Pons (tissue), 1 donor: ENCODE measurements at regions not wholly inside any gene's neighbourhood (a gene's known extent, or its start where the extent isn't known, plus 50 kb on each side); places are given as distances from the start of the nearest gene placed in this dataset.

ENCODE experiments used
- DNase-seq: peaks from one replicate; pipeline ENCODE4 v3.0.0-alpha.2; 2016; ENCODE audit warnings: low spot score

DNA sequence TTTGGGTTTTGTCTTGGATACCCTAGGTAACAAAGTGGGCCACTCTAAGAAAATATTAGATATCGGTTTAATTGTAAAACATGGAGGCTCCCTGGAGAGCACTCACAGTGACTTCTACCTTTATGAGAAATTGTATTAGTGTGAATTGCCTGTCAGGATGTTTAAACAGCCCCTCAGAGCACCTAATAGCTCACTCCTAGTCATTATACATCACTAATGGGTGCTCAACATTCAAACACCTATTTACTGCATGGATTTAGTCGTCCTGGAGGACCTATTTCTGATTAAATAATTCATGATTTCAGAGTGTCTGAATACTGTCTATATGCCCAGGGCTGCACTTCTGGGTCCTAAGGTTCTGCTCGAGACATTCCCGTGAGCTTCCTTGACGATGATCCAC lies 430.2 kb upstream of the EEF2KMT start:
- no peak for DNase-seq

DNA sequence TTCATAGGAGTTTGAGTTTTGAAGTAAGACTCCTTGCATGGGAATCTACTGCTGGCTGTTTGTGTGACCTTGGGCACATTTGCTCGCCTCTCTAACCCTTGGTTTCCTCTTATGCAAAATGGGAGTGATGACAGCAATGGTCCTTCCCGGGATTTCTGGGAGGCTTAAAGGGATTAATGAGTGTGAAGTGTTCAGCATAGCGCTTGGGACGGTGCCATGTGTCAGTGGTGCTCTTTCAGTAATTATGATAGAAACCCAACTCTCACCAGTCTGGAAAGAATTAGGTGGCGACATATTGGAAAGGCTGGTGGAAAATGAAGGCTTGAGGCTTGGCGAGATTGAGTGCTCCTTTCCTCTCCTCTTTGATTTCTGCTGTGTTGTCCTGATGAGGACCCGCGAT lies 429.2 kb upstream of the EEF2KMT start:
- no peak for DNase-seq

DNA sequence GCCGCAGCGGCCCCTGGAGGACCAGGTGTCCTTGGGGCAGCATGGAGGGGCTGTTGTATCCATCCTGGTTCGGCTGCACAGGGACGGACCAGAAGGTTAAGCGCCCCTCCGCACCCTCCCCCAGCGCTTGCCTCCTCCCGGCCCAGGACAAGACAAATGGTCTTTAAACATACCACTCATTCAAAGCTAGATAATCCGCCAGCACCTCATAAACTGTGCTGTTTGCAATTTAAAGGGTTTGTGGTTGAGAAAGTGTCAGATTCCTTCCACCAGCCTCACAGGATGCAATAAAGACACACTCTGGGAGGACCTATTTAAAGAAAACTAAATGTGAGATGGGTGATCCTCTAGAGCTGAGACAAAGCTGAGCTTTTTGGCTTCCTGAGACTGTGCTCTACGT lies 426.2 kb upstream of the EEF2KMT start:
- DNase-seq = no peak

DNA sequence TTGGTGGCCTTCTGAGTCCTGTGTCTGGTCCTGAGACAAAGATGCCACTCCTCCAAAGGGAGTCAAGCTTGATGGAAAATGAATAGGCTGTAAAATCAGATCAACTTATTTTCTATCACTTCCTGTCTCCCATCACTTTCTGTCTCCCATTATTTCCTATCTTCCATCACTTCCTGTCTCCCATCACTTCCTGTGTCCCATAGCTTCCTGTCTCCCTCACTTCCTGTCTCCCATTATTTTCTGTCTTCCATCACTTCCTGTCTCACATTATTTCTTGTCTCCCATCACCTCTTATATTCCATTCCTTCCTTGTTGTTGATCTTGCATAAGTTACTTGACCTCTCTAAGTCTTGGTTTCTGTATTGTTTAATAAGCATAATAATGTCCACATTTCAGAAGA lies 418.5 kb upstream of the EEF2KMT start:
- no peak for DNase-seq

DNA sequence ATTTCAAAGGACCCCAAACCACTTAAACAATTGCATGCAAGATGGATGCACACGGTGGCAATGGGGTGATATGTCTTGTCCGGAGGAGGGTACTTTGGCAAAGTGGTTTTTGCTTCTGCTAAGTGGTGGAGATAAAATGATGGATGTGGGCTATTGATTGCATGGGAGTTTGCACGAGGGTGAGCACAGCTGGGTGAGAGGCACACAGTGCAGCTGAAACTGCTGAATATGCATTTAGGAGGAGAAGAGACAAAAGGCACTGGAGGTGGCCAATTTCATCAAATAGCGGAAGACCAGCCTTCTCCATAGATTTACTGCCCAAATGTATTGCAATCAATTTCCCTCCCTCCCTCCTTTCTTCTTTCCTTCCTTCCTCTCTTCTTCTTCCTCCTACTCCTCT lies 414.4 kb upstream of the EEF2KMT start:
- DNase-seq = no peak

DNA sequence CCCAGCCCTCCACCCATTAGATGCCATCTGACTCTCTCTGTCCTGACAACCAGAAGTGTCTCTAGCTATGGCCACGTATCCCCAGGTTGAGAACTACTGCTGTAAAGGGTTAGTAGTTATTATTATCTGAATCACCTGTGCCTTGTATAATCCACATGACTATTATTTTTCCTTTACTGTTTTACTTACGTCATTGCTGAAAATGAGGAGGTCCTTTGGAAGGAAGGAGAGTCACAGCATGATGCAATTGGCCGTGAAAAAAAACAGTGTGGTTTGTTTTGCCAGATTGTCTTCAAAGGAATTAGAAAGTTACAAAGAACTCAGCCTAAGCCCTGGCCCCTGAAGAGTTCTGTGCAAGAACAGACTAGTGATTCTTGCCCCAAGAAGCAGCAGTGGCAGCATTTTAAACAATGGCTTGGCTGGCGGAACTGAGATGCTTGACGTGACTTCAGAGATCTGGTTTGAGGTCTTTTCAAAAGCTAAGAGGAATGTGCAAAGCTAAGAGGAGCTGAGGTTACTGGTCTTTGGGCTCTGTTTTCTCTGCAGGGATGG lies 413.3 kb upstream of the EEF2KMT start:
- DNase-seq = no peak

DNA sequence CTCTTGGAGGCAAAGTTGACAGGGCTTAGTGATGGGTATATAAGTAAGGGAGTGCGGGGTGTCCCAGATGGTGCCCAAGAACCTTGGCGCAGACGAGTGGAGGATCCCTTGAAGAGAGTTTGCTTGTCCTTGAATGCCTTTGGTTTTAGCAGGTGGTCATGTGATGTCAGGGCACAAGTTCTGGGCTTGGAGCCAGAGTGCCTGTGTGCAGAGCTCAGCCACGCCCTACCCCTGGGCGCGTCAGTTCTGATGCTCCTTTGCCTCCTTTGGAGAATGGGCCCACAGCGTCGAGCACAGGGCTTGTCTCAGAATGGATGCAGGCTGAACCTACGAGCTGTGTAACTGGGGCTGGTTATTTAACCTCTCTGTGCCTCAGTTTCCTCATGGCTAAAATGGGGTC lies 412.2 kb upstream of the EEF2KMT start:
- DNase-seq = no peak

DNA sequence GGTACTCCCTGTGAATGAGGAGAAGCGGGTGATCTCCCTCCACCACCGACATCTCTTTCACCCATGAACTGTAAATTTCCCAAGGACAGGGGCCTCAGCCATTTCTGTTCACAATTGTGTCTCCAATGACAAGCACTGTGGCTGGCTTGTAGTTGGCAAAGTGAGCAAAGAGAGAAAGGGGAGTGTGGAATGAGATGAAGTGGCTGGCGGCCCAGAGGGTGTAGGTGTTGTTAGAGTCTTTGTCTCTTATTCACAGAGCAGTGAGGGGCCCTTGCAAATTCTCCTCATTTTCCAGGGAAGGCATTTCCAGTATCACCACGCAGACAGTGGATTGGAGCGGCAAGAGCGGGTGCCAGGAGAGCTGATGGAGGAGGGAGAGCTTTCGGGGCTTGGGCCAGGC lies 411.7 kb upstream of the EEF2KMT start:
- DNase-seq = no peak

DNA sequence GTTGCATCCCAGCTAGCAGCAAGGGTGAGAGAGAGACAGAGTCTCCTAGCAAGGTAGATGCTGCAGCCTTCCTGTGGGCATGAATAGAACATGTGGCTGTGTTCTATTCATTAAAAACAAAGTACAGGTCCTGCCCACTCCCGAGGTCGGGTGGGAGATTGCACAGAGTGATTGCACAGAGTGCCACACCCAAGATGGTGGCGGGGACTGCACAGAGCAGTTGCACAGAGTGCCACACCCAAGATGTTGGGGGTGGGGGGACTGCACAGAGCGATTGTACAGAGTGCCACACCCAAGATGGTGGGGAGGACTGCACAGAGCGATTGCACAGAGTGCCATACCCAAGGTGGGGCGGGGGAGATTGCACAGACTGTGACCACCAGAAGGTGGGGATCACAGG lies 410.8 kb upstream of the EEF2KMT start:
- DNase-seq = no peak

DNA sequence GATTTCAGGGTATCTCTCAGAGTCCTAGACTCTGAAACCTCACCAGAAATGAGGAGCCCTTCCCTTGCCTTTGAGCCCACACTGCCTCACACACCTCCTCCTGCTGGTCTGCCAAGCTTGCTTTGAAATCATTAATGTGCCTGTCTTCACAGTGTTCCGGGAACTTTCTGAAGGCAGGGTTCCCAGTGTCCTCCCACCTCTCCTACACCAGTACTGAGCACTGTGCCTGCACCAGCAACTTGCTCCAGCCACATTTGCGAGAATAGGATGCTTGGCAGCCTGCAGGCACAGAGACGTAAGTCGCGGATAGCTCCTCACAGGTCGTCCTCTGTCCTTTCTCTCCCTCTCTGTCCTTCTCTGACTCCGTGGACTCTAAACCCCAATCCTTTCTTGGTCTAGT lies 408.4 kb upstream of the EEF2KMT start:
- DNase-seq = no peak

DNA sequence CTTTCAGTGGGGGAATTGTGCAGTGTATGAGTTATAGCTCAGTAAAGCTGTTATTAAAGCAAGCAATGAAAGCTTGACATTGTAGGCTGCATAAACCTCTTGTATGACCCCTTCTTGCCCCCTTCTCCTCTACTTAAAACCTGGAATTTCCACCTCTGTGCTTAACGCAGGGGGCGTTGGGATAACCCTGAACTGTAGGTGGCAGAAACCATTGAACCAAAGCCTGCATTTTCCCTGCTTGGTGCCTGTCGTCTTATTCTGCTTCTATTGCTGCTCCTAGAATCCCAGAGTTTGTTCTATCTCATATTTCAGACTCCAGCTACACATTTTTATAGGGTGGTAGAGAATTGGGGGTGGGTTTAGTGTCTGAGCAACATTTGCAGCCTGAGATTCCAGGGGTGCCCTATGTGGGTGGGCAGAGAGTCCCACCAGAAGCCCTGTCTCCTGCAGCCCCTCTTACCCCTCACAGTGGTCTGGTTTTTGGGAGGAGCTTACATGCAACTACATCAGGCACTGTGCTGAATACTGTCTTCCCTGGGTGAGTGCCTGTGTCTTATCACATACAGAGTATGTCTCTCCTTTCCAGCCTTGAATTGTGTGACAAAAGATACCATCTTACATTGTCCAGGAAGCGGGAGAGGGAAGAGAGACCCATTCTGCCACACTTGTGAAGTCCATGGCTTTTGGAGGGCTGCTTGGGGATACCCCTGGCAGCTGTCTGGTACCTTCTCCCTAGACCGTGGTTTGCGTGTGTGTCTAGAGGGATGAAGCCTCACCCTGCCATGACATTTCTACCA lies 407.7 kb upstream of the EEF2KMT start:
- no peak for DNase-seq

DNA sequence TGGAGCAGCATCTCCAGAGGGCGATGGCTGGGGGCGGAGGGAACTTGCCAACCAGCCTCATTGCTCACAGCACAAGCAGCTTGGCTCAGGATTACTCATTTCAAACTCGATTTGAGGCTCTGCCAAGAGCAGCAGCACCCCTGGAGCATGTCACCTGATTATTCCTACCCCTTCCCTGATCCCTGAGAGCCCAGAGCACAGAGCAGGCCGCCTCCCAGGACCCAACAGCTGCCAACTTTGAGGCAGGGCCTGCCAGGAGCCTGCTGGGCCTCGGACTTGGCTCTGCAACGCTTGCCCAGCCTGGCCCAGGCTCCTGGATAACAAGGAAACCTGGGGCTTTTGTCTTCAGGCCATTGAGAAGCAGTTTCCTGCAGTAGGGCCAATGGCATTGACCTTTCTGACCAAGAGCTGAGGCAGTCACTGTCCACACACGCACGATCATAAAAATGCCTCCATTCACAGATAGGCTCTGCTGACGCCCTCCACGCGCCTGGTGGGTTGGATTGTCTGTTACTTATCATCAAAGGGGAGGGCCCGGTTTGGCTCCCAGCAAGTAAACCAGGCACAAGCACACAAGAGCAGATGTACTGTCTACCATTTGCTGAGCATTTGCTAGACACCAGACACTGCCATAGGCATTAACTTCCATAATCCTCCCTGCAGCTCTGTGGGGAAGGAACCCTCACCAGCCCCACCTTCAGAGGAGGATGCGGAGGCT lies 406.6 kb upstream of the EEF2KMT start:
- peak; percentile 37 for DNase-seq

DNA sequence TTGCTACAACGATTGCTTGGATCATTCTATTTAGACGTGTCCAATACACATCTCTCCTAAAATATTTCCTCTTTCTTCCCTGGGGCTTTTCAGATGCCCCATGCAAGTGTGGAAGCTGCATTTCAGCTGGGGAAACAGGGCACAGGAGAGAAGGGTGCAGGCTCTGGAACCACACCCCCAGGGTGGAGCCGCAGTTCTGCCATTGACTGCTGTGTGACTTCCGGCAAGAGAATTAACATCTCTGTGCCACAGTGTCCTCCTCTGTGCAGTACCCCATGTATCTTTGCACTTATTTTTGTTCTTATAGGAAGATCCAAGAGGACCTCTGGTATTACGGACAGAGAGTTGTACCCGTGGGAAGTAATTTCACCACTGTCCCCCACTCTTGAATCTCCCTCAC lies 405.3 kb upstream of the EEF2KMT start:
- DNase-seq = no peak

DNA sequence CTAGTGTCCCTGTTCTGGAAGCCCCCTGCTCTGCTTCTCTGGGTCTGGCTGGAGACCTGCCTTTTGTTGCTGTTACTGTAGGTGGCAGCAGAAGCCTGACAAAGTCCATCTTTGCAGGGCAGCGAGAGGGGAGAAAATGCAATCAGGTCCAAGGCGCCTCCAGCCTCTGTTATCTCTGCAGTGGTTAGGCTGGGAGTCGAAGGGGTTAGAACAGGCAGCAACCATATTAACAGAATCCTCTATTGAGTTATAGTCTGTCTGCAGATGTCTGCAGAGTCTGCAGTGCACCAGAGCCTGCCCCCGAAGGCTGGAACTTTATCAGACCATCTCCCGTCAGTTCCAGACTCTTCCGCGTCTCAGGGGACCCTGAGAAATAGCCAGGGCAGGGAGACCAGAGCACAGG lies 404.9 kb upstream of the EEF2KMT start:
- DNase-seq = peak; percentile 44

DNA sequence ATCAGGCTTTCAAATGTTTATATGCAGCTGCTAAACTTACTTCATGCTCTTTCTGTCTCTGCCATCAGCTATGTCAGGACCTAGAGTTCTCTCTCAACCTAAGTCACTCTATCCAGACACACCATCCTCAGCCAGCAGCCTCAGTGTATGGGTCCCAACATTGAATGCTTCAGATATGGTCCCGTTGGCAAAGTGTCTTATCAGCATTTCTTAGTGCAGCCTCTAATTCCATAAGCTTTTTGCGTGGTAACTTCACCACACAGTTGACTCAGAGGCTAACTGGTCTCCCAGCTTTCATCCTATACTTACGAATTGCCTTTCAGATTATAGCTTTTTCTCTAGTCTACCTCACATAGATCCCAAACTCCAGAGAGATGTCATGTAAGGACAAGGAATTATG lies 402.9 kb upstream of the EEF2KMT start:
- DNase-seq = no peak

DNA sequence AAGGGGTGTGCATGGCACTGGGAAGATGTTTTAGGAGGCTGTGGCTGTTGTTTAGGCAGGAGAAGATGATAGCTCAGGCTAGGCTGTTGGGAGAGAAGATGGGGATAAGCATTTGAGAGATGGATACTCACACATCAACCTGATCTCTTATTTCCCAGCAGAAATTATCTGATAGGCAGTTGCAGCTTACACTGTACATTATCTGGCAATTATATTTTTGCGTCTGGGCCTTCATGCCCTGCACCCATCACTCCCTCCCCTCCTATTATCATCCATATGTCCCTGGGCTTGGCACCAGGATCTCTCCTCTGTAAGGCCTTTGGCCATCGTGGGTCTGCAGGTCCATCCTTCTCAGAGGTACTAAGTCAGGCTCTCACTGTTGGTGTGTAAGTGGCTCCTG lies 401.0 kb upstream of the EEF2KMT start:
- DNase-seq = no peak

DNA sequence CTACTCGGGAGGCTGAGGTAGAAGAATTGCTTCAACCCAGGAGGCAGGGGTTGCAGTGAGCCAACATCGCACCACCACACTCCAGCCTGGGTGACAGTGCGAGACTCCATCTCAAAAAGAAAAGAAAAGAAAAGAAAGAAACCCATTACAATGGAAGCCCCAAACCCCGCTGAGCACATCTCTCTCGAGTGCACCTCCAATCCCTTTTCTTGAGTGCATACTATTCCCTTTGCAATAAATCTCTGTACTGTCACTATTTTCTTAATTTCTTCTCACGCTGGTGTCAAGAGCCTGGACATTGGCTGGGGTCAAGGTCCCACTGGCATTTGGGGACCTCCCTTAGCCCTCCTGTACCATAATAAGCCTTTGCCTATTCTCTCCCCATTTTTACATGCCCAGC lies 398.4 kb upstream of the EEF2KMT start:
- no peak for DNase-seq

DNA sequence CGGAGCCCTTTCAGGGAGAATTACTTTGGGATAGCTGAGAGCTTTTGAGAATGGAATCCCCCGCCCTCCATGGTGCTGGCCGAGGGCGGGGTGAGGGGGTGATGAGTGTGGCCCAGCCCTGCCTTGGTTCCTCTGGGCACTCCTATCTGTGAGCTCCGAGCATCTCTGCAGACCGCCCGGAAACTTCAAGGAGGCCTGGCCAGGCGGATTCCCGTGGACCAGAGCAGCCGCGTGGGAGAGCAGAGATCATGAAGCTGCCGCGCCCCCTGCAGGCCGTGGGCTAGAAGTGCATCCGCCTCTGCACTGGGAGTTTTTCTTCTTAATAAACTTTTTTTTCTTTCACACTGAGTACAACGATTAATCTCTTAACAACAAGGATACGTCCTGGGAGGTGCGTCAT lies 392.9 kb upstream of the EEF2KMT start:
- DNase-seq = peak; percentile 46

DNA sequence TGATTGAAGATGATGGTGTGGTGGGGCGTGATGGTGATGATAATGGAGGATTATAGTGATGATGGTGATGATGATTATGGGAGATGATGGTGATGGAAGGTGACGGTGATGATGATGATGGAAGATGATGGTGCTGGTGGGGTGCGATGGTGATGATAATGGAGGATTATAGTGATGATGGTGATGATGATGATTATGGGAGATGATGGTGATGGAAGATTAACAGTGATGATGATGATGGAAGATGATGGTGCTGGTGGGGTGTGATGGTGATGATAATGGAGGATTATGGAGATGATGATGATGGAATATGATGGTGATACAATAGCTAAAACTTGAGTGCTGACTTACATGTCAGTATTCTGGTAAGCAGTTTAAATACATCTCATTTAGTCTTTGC lies 391.0 kb upstream of the EEF2KMT start:
- no peak for DNase-seq

DNA sequence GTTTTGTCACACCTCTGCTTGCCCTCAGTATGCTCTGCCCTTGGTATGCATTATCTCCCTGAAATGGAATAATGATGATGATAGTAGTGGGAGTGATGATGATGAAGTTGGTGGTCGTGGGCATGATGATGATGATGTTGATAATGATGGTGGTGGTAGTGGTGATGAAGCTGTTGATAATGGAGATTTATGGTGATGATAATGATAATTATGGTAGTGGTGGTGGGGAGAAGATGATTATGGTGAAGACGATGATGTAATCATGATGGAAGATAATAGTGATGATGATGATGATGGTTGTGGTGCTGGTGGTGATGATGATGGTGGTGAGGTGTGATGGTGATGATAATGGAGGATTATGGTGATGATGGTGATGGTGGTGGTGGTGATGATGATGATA lies 390.1 kb upstream of the EEF2KMT start:
- DNase-seq = no peak

DNA sequence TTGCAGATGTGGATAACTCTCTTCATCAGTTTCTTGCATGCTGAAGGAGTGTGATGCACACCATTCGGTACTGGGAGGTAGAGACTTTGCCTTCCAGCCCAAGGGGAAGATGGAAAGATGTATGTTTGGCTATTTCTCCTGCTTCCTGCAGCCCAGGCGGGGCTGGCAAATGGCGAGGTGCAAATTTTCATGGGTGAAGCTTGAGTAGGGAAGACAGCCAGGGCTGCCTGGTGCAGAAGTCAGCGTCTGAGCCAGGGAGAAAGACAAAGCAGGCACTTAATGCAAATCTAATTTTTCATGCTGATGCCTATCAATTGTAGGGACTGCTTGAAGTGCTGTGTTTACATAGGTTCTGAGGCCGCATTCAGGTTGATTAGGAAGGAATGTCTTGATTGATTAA lies 384.7 kb upstream of the EEF2KMT start:
- no peak for DNase-seq

DNA sequence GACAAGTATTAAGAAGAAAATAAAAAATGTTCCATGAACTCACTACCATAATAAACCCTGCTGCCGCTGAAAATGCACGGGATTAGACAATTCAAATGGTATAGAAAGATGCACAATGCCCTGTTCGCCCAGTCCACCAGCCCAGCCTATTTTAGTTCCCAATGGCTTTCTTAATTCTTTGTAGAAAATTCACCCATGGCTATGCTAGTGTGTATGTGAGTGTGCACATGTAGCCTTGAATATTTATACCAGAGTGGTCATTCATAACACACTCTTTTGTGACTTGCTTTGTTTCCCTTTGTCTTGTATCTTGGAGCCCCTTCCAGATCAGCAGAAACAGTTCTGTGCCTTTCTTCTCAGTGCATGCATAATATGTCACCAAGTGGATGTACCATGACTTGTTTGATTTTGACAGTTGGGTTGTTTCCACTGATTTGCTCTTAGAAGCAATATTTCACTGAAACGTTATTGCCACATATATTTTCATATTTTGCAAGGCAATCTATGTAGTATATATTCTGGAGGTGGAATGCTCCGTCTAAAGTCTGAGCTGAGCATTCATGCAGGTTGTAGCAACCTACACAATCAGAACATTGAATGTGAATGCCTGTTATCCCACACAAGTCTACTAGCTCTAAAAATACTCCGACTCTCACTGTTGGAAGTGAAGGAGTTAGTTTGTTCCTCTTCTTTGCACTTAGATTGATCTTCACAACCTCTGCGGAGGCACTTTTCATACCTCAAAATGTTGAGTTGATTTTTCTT lies 383.0 kb upstream of the EEF2KMT start:
- no peak for DNase-seq

DNA sequence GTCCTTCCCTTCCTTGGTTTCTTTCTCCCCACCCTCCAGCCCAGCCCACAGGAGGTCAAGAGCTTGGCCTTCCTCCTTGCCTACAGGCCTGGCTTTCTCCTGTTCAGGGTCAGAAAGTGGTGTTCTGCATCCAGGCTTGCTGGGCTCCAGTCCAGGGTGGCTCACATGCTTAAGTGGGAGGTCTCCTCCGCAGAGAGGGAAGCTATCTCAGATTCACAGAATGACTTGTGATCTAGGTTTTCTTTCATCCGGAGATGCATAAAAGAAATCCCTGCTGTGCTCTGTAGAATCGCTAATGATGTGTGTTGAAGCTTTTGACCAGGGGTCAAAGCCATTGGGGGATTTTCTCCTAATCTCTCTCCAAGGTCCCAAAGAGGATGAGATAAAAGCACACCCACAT lies 382.3 kb upstream of the EEF2KMT start:
- no peak for DNase-seq
